ENCODE measurements at regions not wholly inside any gene's neighbourhood (a gene's known extent, or its start where the extent isn't known, plus 50 kb on each side); places are given as distances from the start of the nearest gene placed in this dataset.

GRCh38 chr1:216832192-216832591, 109.0 kb upstream of the ESRRG start:
- TF ChIP-seq CTCF (conservative IDR thresholded peaks at IDR 0.05 in 1 of 2, IDR thresholded peaks at IDR 0.05 in 1 of 2; ENCODE audit: low read depth in 1 of 2, low read length in 2 of 2) (no peak), EZH2 (IDR thresholded peaks at IDR 0.05; ENCODE audit: low read length, missing control alignments) (no peak)

Measured in fibroblast of lung (primary cell).